PC-3 (cell line): ENCODE measurements at regions not wholly inside any gene's neighbourhood (a gene's known extent, or its start where the extent isn't known, plus 50 kb on each side); places are given as distances from the start of the nearest gene placed in this dataset.

ENCODE experiments used
- ATAC-seq: fragments of 200-7000 bp; cut with Tn5 transposase; 2 replicates; pipeline ENCODE4 v1.9.1; 2020; ENCODE audit warnings: mild to moderate bottlenecking, moderate library complexity
- BruUV-seq: library from RNA; stranded (reverse); fragments of 400-500 nt; replicated peaks from 2 replicates; lab custom pipeline; 2021; lab: Mats Ljungman, UMichigan
- CTCF ChIA-PET: fragments of 300-600 bp; sonication (Branson Sonifier 250); formaldehyde crosslinking; loops from one replicate; lab custom pipeline; 2022; ENCODE audit warnings: antibody characterized with exemption; lab: Charles Lee
- POLR2A ChIA-PET: fragments of 300-600 bp; sonication (Branson Sonifier 250); formaldehyde crosslinking; loops from one replicate; lab custom pipeline; 2022; ENCODE audit warnings: antibody characterized with exemption; ENCODE audit not compliant: unreplicated experiment; lab: Charles Lee
- DNase-seq: peaks from one replicate; pipeline ENCODE4 v3.0.0-alpha.2; 2015
- H2AFZ ChIP-seq: fragments of 300-600 bp; sonication (generic); 2 replicates; pipeline ENCODE4 v1.6.0; 2016; ENCODE audit warnings: antibody characterized with exemption, low read length
- H3F3A ChIP-seq: fragments of 300-600 bp; sonication (generic); one replicate; pipeline ENCODE4 v1.6.0; 2017; ENCODE audit warnings: antibody characterized with exemption, low read length, control low read depth, mild to moderate bottlenecking; ENCODE audit not compliant: unreplicated experiment
- H3K27ac ChIP-seq: fragments of 300-600 bp; sonication (generic); 2 replicates; pipeline ENCODE4 v1.5.1; 2016; ENCODE audit warnings: mild to moderate bottlenecking, low read length
- H3K27me3 ChIP-seq: fragments of 300-600 bp; sonication (generic); 2 replicates; pipeline ENCODE4 v1.6.1; 2016; ENCODE audit warnings: low read length, mixed read lengths
- H3K36me3 ChIP-seq: fragments of 300-600 bp; sonication (generic); 2 replicates; pipeline ENCODE4 v1.6.1; 2016; ENCODE audit warnings: low read depth, mixed run types, low read length, mixed read lengths
- H3K4me1 ChIP-seq: fragments of 300-600 bp; sonication (generic); 2 replicates; pipeline ENCODE4 v1.5.1; 2016; ENCODE audit warnings: low read length; ENCODE audit not compliant: insufficient read depth
- H3K4me2 ChIP-seq: fragments of 300-600 bp; sonication (generic); 2 replicates; pipeline ENCODE4 v1.6.0; 2016; ENCODE audit warnings: low read length
- H3K4me3 ChIP-seq: fragments of 300-600 bp; sonication (generic); 2 replicates; pipeline ENCODE4 v1.5.1; 2016; ENCODE audit warnings: mild to moderate bottlenecking, low read length, mixed read lengths
- H3K79me2 ChIP-seq: fragments of 300-600 bp; sonication (generic); 2 replicates; pipeline ENCODE4 v1.6.1; 2017; ENCODE audit warnings: low read length, mixed read lengths
- H3K9ac ChIP-seq: fragments of 300-600 bp; sonication (generic); 2 replicates; pipeline ENCODE4 v1.6.0; 2016; ENCODE audit warnings: mild to moderate bottlenecking, low read length
- H3K9me2 ChIP-seq: fragments of 300-600 bp; sonication (generic); replicated peaks from 2 replicates; pipeline ENCODE4 v1.6.1; 2016; ENCODE audit warnings: mixed run types, low read length, mixed read lengths
- H3K9me3 ChIP-seq: fragments of 300-600 bp; sonication (generic); 2 replicates; pipeline ENCODE4 v1.6.1; 2016; ENCODE audit warnings: low read length, mixed read lengths
- H4K20me1 ChIP-seq: fragments of 300-600 bp; sonication (generic); 2 replicates; pipeline ENCODE4 v1.6.1; 2016; ENCODE audit warnings: low read length, mixed read lengths
- EZH2 ChIP-seq: fragments of 300-600 bp; sonication (generic); IDR thresholded peaks from one replicate; pipeline ENCODE4 v1.6.1; 2017; ENCODE audit warnings: antibody characterized with exemption, mild to moderate bottlenecking, low read length; ENCODE audit not compliant: unreplicated experiment
- EZH2phosphoT487 ChIP-seq: fragments of 300-600 bp; sonication (generic); IDR thresholded peaks from 2 replicates; pipeline ENCODE4 v1.6.1; 2018; ENCODE audit warnings: mild to moderate bottlenecking, antibody characterized with exemption, low read length, borderline replicate concordance
- intact Hi-C: fragments of 100-400 bp; cut with micrococcal nuclease; formaldehyde crosslinking; loops from 2 replicates; pipeline ENCODE4 v1.9.0; 2023
- TF ChIP-seq, protein P1 (sequence below): fragments of 300-600 bp; sonication (generic); conservative IDR thresholded peaks from 2 replicates; pipeline ENCODE4 v1.5.1; 2017; ENCODE audit warnings: antibody characterized with exemption, low read depth, mild to moderate bottlenecking, low read length

DNA sequence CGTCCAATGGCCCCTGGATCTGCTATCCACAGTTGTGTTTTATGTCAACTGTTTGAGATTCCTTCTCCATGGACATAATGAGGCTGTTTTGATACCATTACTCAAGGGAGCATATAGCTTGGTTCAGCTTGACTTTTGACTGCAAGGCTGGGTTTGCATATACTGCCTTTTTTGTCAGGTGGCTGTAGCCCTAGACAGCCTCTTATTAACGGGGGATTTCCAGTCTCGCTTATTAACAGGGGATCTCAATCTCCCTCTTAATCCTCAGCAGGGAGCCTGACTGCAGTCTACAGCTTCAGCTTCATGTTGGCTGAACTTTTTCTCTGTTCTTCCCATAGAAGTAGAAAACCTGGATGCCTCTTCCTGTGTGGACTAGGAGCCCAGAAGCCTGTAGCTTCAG, 73.7 kb upstream of the TNC start:
- H3K9ac ChIP-seq = no peak overlapping the region
- H3K27me3 ChIP-seq = no peaks in the 10 kb centered on the region
- POLR2A ChIA-PET = no interaction called here
- H3K9me2 ChIP-seq = no peaks in the 10 kb centered on the region
- DNase-seq = no peak
- CTCF ChIA-PET = no interaction called here
- no peaks in the 10 kb centered on the region for H4K20me1 ChIP-seq
- H3K79me2 ChIP-seq = no peaks in the 10 kb centered on the region
- no peaks in the 10 kb centered on the region for H3K4me1 ChIP-seq
- H3K4me3 ChIP-seq = no peak overlapping the region
- no peak overlapping the region for H3K27ac ChIP-seq
- intact Hi-C loops = no loop called here
- no peaks in the 10 kb centered on the region for H3K36me3 ChIP-seq
- no peaks in the 10 kb centered on the region for H3K9me3 ChIP-seq
- ATAC-seq = no peak
- H2AFZ ChIP-seq = no peak overlapping the region
- no TSS peak for BruUV-seq
- no peaks in the 10 kb centered on the region for H3F3A ChIP-seq
- TF ChIP-seq EZH2phosphoT487 (no peak), EZH2 (no peak)
- TF ChIP-seq, protein P1, sequence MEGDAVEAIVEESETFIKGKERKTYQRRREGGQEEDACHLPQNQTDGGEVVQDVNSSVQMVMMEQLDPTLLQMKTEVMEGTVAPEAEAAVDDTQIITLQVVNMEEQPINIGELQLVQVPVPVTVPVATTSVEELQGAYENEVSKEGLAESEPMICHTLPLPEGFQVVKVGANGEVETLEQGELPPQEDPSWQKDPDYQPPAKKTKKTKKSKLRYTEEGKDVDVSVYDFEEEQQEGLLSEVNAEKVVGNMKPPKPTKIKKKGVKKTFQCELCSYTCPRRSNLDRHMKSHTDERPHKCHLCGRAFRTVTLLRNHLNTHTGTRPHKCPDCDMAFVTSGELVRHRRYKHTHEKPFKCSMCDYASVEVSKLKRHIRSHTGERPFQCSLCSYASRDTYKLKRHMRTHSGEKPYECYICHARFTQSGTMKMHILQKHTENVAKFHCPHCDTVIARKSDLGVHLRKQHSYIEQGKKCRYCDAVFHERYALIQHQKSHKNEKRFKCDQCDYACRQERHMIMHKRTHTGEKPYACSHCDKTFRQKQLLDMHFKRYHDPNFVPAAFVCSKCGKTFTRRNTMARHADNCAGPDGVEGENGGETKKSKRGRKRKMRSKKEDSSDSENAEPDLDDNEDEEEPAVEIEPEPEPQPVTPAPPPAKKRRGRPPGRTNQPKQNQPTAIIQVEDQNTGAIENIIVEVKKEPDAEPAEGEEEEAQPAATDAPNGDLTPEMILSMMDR = no peak
- no peak overlapping the region for H3K4me2 ChIP-seq

DNA sequence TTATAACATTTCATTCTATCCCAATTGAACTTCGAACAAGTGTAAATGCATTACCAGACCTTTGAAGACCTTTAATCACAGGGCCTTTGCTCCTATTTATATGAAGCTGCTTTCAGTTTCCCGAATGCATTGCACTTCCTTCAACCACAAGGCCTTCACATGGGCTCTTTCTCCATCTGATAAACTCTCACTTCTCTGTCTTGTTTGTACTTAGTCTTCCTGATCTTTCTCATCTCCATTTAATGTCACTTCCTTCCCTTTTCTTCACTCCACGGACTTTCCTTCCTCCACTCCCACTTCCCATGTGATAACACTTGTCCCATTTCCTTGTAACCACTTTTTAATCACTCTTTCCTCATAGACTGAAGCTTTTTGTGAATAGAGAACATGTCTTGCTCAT, 74.3 kb upstream of the TNC start:
- Histone ChIP-seq H4K20me1 (no peaks in the 10 kb centered on the region), H3K4me3 (no peak overlapping the region), H3K9me3 (no peaks in the 10 kb centered on the region), H3K36me3 (no peaks in the 10 kb centered on the region), H3K27me3 (no peaks in the 10 kb centered on the region), H3K9me2 (no peaks in the 10 kb centered on the region), H3K4me2 (no peak overlapping the region), H3K27ac (no peak overlapping the region), H2AFZ (no peak overlapping the region), H3K79me2 (no peaks in the 10 kb centered on the region), H3K9ac (no peak overlapping the region), H3K4me1 (no peaks in the 10 kb centered on the region), H3F3A (no peaks in the 10 kb centered on the region)
- POLR2A ChIA-PET = no interaction called here
- CTCF ChIA-PET = no interaction called here
- intact Hi-C loops = no loop called here
- ATAC-seq (no peak), DNase-seq (no peak)
- BruUV-seq = no TSS peak
- TF ChIP-seq EZH2 (no peak), EZH2phosphoT487 (no peak)
- TF ChIP-seq, protein P1 = no peak

DNA sequence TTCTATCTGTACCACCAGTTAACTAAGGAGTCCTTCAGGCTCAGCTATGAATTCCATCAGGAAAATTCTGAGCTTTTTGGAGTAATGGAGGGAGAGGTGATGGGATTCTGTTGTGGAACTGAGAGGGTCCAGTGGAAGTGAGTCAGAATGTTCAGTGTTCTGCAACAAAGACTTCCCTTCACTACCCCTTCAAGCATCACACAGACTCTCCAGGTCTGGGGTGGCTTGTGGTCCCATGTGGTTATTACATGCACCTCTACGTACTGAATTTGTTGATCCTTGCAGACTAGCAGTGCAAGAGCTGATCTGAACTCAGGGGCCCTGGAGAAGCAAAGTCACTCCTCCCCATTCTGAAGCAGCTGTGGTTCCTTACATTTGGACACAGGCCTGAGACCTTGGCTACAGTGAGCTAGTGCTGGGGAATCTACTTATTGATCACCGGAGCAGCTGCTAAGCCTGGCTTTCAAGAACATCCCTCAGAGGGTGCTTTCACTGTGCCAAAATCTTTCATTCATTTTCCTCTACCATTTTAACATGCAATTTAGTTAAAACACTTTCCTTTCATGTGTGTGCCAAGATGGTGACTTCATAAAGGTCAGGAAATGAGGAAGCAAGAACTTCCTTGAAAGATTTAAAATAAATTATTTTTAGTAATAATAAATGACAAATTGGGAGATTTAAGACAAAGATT, 75.0 kb upstream of the TNC start:
- Histone ChIP-seq H3K9ac (no peak overlapping the region), H4K20me1 (no peaks in the 10 kb centered on the region), H3K4me2 (no peak overlapping the region), H3K4me3 (no peak overlapping the region), H2AFZ (no peak overlapping the region), H3K79me2 (no peaks in the 10 kb centered on the region), H3F3A (no peaks in the 10 kb centered on the region), H3K9me2 (no peaks in the 10 kb centered on the region), H3K27ac (no peak overlapping the region), H3K9me3 (no peaks in the 10 kb centered on the region), H3K27me3 (no peaks in the 10 kb centered on the region), H3K36me3 (no peaks in the 10 kb centered on the region), H3K4me1 (peaks cover 4% of the 10 kb centered on the region)
- ChIA-PET CTCF (no interaction called here), POLR2A (no interaction called here)
- DNase-seq (no peak), ATAC-seq (no peak)
- intact Hi-C loops = no loop called here
- TF ChIP-seq, protein P1 = no peak
- TF ChIP-seq EZH2phosphoT487 (no peak), EZH2 (no peak)
- no TSS peak for BruUV-seq
